Stimulated activated CD4-positive, alpha-beta T cell treated with anti-CD3 and anti-CD28 coated beads, TNF-alpha, amount 100 ng/mL, for 4 hours (primary cell): ENCODE measurements at regions not wholly inside any gene's neighbourhood (a gene's known extent, or its start where the extent isn't known, plus 50 kb on each side); places are given as distances from the start of the nearest gene placed in this dataset.

Source experiments
- DNase-seq, 3 experiments: peaks; one replicate each; pipeline ENCODE4 v3.0.0-alpha.2; 2020; ENCODE audit warnings: low read depth in 3 of 3

- DNase-seq, result no peak
Observed at GRCh38 chr13:50574731-50575130, 268.8 kb downstream of the DLEU7 start.

- DNase-seq, result no peak
Observed at GRCh38 chr13:50575138-50575537, 268.4 kb downstream of the DLEU7 start.

- no peak for DNase-seq
Observed at GRCh38 chr13:50576156-50576555, 267.3 kb downstream of the DLEU7 start.

GRCh38 chr13:50577806-50578205 lies 265.7 kb downstream of the DLEU7 start:
- DNase-seq, result no peak

DNA sequence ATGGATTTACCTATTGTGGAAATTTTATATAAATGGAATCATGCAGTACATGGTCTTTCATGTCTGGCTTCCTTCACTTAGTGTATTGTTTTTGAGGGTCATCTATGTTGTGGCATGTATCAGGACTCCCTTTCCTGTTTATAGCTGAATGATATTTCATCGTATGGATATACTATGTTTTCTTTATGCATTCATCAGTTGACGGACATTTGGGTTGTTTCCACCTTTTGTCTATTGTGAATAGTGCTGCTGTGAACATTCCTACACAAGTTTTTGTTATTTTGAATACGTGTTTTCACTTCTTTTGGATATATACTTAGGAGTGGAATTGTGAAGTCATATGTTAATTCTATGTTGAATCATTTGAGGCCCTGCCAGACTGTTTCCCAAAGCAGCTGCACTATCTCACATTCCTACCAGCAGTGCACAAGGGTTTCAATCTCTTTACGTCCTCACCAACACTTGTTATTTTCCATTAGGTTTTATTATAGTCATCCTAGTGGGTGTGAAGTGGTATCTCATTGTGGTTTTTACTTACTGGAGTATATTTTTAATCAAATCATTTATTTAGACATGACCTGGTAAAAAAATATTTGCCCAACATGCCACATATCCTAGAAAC lies 262.7 kb downstream of the DLEU7 start:
- DNase-seq, result no peak

DNA sequence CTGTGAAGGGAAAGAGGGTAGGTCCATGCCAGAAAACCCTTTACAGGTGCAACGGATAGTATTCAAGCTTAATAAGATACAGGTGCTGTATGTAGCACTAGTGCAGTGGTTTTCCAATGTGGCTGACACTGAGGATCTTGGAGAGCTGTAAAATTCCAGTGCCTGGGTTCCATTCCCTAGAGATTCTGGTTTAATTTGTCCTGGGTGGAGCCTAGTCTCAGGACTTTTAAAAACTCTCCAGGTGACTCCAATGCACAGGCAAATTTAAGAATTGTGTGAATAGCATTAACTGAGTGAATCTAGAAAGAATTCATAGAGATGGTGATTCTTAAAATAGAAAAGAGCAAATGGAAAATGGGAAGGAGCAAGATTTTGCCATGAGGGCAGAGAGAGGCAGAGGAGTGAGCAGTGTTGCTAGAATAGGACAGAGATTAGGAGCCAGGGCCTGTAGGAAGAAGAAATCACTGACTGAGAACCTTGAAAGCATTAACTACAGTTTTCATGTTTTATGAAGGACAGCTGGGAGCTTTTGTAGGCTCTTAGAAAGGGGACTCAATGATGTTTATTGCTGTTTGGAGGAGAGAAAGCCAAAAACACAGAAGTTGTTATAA lies 261.8 kb downstream of the DLEU7 start:
- no peak for DNase-seq

DNA sequence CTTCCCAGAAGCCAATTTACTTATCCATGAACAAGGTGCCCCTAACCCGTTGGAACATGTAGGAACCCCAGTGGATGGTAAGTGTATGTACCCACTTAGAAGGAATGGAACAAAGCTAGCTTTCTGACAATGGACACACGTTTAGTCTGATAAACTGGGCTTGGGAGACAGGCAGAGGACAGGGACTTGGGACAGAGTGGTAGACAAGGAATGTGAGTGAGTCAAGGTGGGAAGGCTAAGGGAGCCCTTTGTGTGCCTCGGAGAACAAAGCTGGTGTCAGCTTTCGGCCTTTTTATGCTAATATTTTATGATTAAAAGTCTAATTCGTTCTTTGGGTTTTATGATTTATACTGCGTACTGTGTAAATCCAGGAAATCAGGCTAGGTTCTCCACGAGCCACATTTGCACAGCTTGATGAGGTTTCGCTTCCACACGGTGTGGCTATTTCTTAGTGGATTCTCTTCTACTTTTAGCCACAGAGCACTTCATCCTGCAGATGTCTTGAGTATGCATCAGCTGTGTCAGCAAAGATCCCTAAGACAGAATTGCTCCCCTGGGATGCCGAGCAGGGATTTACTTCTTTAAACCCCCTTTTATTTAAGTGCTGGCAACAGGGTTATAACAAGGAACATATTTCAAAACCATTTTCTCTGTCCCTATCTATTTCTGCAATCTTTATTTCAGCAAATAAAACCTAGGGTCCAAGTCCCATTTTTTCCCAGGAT lies 258.5 kb downstream of the DLEU7 start:
- DNase-seq, result no peak

DNA sequence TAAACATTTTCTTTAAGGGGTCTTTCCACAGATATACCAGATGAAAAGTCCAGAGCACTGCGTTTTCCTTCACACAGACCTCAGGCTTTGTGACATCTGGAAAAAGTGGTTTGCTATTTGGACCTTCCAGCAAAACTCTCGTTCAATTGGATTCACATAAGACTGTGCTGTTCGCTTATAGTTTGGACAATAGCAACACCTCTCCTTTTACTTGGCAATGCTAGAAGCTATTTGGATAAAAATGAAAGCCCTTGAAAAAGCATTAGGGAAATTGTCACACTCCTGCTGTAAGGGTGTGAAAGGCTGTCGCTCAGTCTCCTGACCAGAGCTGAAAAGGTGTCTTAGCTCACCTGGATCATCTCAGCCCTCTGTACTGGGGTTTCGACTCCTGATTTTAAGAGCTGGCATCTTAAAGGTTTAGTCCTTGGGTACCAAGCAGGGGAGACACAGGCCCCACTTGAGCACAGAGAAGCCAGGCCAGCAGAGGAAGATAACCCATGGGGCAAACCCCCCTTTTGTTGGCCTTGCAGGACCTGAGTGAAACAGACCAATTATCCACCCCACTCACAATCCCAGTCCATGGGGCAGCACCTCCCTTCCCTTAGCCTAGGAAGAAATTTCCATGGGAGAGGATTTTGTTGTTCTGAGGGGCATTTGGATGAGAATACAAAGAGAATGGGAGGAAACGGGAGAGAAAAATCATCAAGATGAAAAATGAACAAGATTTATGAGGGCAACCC lies 257.6 kb downstream of the DLEU7 start:
- no peak for DNase-seq

- DNase-seq, result no peak
Observed at GRCh38 chr13:50586414-50587083, 256.9 kb downstream of the DLEU7 start.

DNA sequence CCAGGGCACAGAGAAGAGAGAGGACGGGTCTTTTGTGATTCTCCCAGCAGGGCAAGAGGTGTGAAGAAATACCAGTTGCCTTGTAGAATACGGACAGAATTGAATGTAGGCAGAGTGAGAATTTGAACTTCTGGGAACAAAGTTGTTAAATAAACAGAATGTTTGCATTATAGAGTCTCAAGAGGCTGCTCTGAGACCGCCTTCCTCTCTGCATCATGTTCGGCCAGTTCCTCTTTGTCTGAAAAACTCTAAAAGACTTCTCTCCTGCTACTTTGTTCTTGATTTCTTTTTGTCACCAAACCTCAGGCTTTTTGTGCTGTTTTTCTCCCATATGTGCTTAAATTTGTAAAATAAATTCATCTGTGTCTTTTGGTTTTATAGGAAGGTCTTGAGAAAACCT lies 256.4 kb downstream of the DLEU7 start:
- no peak for DNase-seq

DNA sequence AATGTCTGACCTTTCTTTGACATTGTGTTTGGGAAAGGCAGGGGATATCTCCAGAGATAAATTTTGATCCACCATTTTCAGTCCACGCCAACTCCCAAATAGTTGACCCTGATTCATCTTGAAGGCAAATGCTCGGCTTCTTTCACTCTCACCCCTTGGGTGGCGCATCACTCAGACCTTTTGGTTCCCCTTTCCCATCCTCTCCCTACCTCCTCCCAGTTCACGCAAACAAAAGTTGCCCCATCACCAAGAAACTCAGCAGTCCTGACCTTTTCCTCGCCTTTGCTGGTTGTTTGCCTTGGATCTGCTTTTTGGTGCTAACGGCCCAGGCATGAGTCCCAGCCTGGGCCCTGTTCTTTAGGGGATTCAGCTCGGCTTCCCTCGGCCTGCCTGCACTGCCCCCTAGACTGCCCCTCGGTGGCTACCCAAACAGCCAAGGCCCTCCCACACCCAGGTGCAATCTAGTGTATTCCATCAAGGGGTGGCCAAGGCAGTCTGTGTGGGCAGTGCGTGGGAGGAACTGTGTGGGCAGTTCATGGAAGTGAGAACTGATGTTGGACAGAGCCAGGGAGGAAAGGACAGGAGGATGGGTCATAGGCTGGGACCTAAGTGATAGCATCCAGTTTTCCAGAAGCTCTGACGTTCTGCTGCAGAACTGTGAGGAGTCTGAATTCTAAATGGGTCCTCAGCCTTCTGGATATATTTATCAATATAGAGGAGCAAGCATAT lies 255.7 kb downstream of the DLEU7 start:
- no peak for DNase-seq

DNA sequence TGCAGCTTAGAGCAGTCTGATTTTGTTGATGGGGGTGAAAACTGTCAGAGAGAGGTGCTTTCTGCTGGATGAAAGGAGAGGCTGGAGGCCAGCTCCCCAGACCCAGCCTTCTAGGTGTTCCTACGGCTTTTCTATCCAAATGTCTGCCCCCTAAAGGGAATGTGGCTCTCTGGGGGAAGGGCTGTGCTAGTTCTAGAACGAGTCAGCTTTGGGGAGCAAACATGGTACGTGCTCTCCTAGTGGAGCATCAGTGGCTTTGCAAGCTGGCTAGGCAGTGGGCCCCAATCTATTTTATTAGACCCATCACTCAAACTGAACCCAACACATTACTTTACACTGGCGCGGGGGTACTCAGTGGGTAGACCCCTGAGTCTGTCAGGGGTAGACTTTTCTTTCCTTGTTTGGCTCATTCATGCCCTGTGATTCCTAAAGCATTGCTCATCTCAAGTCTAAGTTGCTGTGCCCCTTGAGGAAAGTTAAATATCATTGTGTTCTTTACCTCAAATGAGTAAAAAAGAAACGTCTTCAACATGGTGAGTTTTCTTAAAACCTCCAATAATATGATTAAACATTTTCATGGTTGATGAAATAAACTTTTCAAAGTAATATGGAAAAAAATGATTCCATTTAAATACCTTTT lies 254.9 kb downstream of the DLEU7 start:
- DNase-seq, result no peak

DNA sequence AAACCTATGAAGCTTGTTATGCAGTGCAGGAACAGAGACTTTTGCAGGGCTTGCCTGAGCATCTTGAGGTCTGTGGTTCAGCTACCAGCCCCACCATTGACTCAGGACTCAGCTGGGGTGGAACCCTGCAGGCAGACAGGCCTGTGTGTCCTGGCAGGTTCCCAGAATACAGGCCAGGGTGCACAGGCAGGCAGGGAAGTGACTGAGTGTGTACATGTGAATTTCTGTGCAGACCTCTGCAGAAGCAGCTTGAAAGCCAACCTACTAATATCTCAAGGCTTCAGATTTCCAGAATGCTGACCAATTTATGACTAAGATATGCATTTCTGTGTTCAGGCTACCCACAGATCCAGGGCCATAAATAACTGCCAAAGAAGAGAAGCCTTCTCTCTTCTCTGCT lies 254.4 kb downstream of the DLEU7 start:
- no peak for DNase-seq

GRCh38 chr13:50589651-50590054 lies 253.8 kb downstream of the DLEU7 start:
- no peak for DNase-seq

GRCh38 chr13:50592412-50593155 lies 250.9 kb downstream of the DLEU7 start:
- DNase-seq, result no peak

GRCh38 chr13:50593207-50593606 lies 250.3 kb downstream of the DLEU7 start:
- no peak for DNase-seq

DNA sequence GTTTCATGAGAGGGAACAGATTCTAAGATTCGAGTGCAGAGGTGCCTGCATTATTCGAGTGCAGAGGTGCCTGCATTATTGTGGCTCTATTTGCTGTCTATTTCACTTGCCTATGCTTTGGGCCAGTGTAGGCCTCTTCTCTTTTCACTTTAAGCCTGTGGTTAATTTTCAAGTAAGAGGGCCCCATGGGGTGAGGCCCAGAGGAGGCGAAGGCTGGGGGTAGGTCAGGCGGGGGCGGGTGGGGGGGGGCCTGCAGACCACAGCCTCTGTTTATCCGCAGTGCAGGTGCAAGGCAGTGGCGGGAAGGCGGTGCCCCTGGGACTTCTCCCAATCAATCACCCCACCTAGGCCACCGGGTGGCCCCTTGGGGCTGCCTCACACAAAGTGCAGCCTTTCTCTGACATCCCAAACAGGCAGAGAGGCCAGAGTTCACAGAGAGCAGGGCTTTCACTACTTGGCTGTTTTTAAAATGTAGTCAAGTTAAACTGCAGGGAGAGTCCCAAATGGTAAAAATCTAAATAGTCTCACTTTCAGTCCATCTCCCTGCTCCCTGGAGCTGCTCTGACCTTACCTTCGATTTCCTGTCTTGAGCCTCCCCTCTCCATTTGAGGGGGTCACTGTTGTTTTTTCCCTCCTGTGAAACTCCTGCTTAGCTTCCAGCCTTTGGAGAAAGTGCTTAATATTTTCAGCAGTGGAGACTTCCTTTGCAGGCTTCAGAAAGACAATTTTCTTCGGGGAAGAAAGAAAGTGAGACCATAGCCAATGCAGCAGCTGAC lies 249.0 kb downstream of the DLEU7 start:
- no peak for DNase-seq

GRCh38 chr13:50595196-50595595 lies 248.3 kb downstream of the DLEU7 start:
- no peak for DNase-seq

GRCh38 chr13:50596156-50596555 lies 247.3 kb downstream of the DLEU7 start:
- no peak for DNase-seq
